ENCODE measurements at regions not wholly inside any gene's neighbourhood (a gene's known extent, or its start where the extent isn't known, plus 50 kb on each side); places are given as distances from the start of the nearest gene placed in this dataset.

GRCh38 chr5:89580976-89581375 lies 698.0 kb upstream of the MEF2C start:
- DNase-seq (no peak), ATAC-seq (ENCODE audit: low FRiP score) (no peak)
- Histone ChIP-seq H3K4me3 (ENCODE audit: low read length in 2 of 2) (no peak overlapping the region), H3K27me3 (ENCODE audit: control insufficient read depth in 1 of 2, insufficient read depth in 2 of 2, low read length in 1 of 2) (no peaks in the 10 kb centered on the region), H3K4me1 (ENCODE audit: control insufficient read depth in 1 of 2, insufficient read depth in 2 of 2, low read length in 2 of 2) (peaks cover 0 to 4% of the 10 kb centered on the region in 2 donors), H3K36me3 (ENCODE audit: control insufficient read depth in 1 of 2, insufficient read depth in 2 of 2, low read length in 1 of 2) (no peaks in the 10 kb centered on the region), H3K27ac (ENCODE audit: low read depth in 1 of 2, low read length in 2 of 2) (no peak overlapping the region), H3K9me3 (ENCODE audit: control insufficient read depth, low read length) (no peaks in the 10 kb centered on the region)
- WGBS, 2 donors, result 93 to 98% methylated on average over 2 of the region's 2 CpGs
- intact Hi-C loops (cut with DNase I), result no loop called here

- no peaks in the 10 kb centered on the region for H3K27me3 ChIP-seq (ENCODE audit: control insufficient read depth in 1 of 2, insufficient read depth in 2 of 2, low read length in 1 of 2)
- H3K27ac ChIP-seq (ENCODE audit: low read depth in 1 of 2, low read length in 2 of 2), result no peak overlapping the region
- DNase-seq (no peak), ATAC-seq (ENCODE audit: low FRiP score) (no peak)
- no peaks in the 10 kb centered on the region for H3K36me3 ChIP-seq (ENCODE audit: control insufficient read depth in 1 of 2, insufficient read depth in 2 of 2, low read length in 1 of 2)
- intact Hi-C loops (cut with DNase I), result no loop called here
- H3K4me3 ChIP-seq (ENCODE audit: low read length in 2 of 2), result no peak overlapping the region
- H3K4me1 ChIP-seq (ENCODE audit: control insufficient read depth in 1 of 2, insufficient read depth in 2 of 2, low read length in 2 of 2), result no peaks in the 10 kb centered on the region
- H3K9me3 ChIP-seq (ENCODE audit: control insufficient read depth, low read length), result no peaks in the 10 kb centered on the region
Observed at GRCh38 chr5:89575319-89575718, 692.3 kb upstream of the MEF2C start.

GRCh38 chr5:89573345-89573744 lies 690.4 kb upstream of the MEF2C start:
- no peaks in the 10 kb centered on the region for H3K9me3 ChIP-seq (ENCODE audit: control insufficient read depth, low read length)
- 97% methylated on average over 4 of the region's 4 CpGs for WGBS, 2 donors
- H3K4me1 ChIP-seq (ENCODE audit: control insufficient read depth in 1 of 2, insufficient read depth in 2 of 2, low read length in 2 of 2), result no peaks in the 10 kb centered on the region
- H3K4me3 ChIP-seq (ENCODE audit: low read length in 2 of 2), result no peak overlapping the region
- no peaks in the 10 kb centered on the region for H3K27me3 ChIP-seq (ENCODE audit: control insufficient read depth in 1 of 2, insufficient read depth in 2 of 2, low read length in 1 of 2)
- intact Hi-C loops (cut with DNase I), result no loop called here
- DNase-seq (no peak), ATAC-seq (ENCODE audit: low FRiP score) (no peak)
- no peaks in the 10 kb centered on the region for H3K36me3 ChIP-seq (ENCODE audit: control insufficient read depth in 1 of 2, insufficient read depth in 2 of 2, low read length in 1 of 2)
- no peak overlapping the region for H3K27ac ChIP-seq (ENCODE audit: low read depth in 1 of 2, low read length in 2 of 2)

- intact Hi-C loops (cut with DNase I), result no loop called here
- Histone ChIP-seq H3K27me3 (ENCODE audit: control insufficient read depth in 1 of 2, insufficient read depth in 2 of 2, low read length in 1 of 2) (no peaks in the 10 kb centered on the region), H3K9me3 (ENCODE audit: control insufficient read depth, low read length) (no peaks in the 10 kb centered on the region), H3K36me3 (ENCODE audit: control insufficient read depth in 1 of 2, insufficient read depth in 2 of 2, low read length in 1 of 2) (no peaks in the 10 kb centered on the region), H3K4me3 (ENCODE audit: low read length in 2 of 2) (no peak overlapping the region), H3K4me1 (ENCODE audit: control insufficient read depth in 1 of 2, insufficient read depth in 2 of 2, low read length in 2 of 2) (no peaks in the 10 kb centered on the region), H3K27ac (ENCODE audit: low read depth in 1 of 2, low read length in 2 of 2) (no peak overlapping the region)
- DNase-seq (no peak), ATAC-seq (ENCODE audit: low FRiP score) (no peak)
- WGBS, 2 donors, result 44 to 58% methylated on average over 2 of the region's 2 CpGs
Observed at GRCh38 chr5:89572696-89573095, 689.7 kb upstream of the MEF2C start.

- Histone ChIP-seq H3K4me3 (ENCODE audit: low read length in 2 of 2) (no peak overlapping the region), H3K27ac (ENCODE audit: low read depth in 1 of 2, low read length in 2 of 2) (no peak overlapping the region), H3K27me3 (ENCODE audit: control insufficient read depth in 1 of 2, insufficient read depth in 2 of 2, low read length in 1 of 2) (no peaks in the 10 kb centered on the region), H3K4me1 (ENCODE audit: control insufficient read depth in 1 of 2, insufficient read depth in 2 of 2, low read length in 2 of 2) (no peaks in the 10 kb centered on the region), H3K9me3 (ENCODE audit: control insufficient read depth, low read length) (no peaks in the 10 kb centered on the region), H3K36me3 (ENCODE audit: control insufficient read depth in 1 of 2, insufficient read depth in 2 of 2, low read length in 1 of 2) (no peaks in the 10 kb centered on the region)
- intact Hi-C loops (cut with DNase I), result no loop called here
- WGBS, 2 donors, result 90 to 95% methylated on average over 2 of the region's 2 CpGs
- ATAC-seq (ENCODE audit: low FRiP score) (no peak), DNase-seq (no peak)
Observed at GRCh38 chr5:89570557-89570956, 687.6 kb upstream of the MEF2C start.

- H3K27me3 ChIP-seq (ENCODE audit: control insufficient read depth in 1 of 2, insufficient read depth in 2 of 2, low read length in 1 of 2), result no peaks in the 10 kb centered on the region
- intact Hi-C loops (cut with DNase I), result no loop called here
Observed at GRCh38 chr5:89566340-89566739, 683.4 kb upstream of the MEF2C start.

GRCh38 chr5:89560696-89561095 lies 677.7 kb upstream of the MEF2C start:
- H3K27ac ChIP-seq (ENCODE audit: low read depth in 1 of 2, low read length in 2 of 2), result no peak overlapping the region
- DNase-seq (no peak), ATAC-seq (ENCODE audit: low FRiP score) (no peak)
- no peaks in the 10 kb centered on the region for H3K9me3 ChIP-seq (ENCODE audit: control insufficient read depth, low read length)
- peaks cover 0 to 2% of the 10 kb centered on the region in 2 donors for H3K4me1 ChIP-seq (ENCODE audit: control insufficient read depth in 1 of 2, insufficient read depth in 2 of 2, low read length in 2 of 2)
- H3K4me3 ChIP-seq (ENCODE audit: low read length in 2 of 2), result no peak overlapping the region
- 87% methylated on average over 4 of the region's 4 CpGs for WGBS, 2 donors
- no peaks in the 10 kb centered on the region for H3K36me3 ChIP-seq (ENCODE audit: control insufficient read depth in 1 of 2, insufficient read depth in 2 of 2, low read length in 1 of 2)
- H3K27me3 ChIP-seq (ENCODE audit: control insufficient read depth in 1 of 2, insufficient read depth in 2 of 2, low read length in 1 of 2), result no peaks in the 10 kb centered on the region
- intact Hi-C loops (cut with DNase I), result no loop called here

More at GRCh38 chr5:89566340-89566739, 683.4 kb upstream of the MEF2C start:
- no peak overlapping the region for H3K4me3 ChIP-seq (ENCODE audit: low read length in 2 of 2)
- H3K9me3 ChIP-seq (ENCODE audit: control insufficient read depth, low read length), result no peaks in the 10 kb centered on the region
- H3K4me1 ChIP-seq (ENCODE audit: control insufficient read depth in 1 of 2, insufficient read depth in 2 of 2, low read length in 2 of 2), result peaks cover 0 to 2% of the 10 kb centered on the region in 2 donors
- no peaks in the 10 kb centered on the region for H3K36me3 ChIP-seq (ENCODE audit: control insufficient read depth in 1 of 2, insufficient read depth in 2 of 2, low read length in 1 of 2)
- WGBS, 2 donors, result 98 to 100% methylated on average over 1 of the region's 1 CpG
- H3K27ac ChIP-seq (ENCODE audit: low read depth in 1 of 2, low read length in 2 of 2), result no peak overlapping the region
- ATAC-seq (ENCODE audit: low FRiP score) (no peak), DNase-seq (no peak)

- Histone ChIP-seq H3K27me3 (ENCODE audit: control insufficient read depth in 1 of 2, insufficient read depth in 2 of 2, low read length in 1 of 2) (no peaks in the 10 kb centered on the region), H3K4me1 (ENCODE audit: control insufficient read depth in 1 of 2, insufficient read depth in 2 of 2, low read length in 2 of 2) (no peaks in the 10 kb centered on the region), H3K9me3 (ENCODE audit: control insufficient read depth, low read length) (peaks cover 2% of the 10 kb centered on the region), H3K36me3 (ENCODE audit: control insufficient read depth in 1 of 2, insufficient read depth in 2 of 2, low read length in 1 of 2) (no peaks in the 10 kb centered on the region), H3K4me3 (ENCODE audit: low read length in 2 of 2) (no peak overlapping the region), H3K27ac (ENCODE audit: low read depth in 1 of 2, low read length in 2 of 2) (no peak overlapping the region)
- ATAC-seq (ENCODE audit: low FRiP score), result no peak
- no peak for DNase-seq
- 77 to 85% methylated on average over 5 of the region's 5 CpGs for WGBS, 2 donors
- intact Hi-C loops (cut with DNase I), result no loop called here
Observed at GRCh38 chr5:89556215-89556913, 673.4 kb upstream of the MEF2C start.

GRCh38 chr5:89546657-89547056 lies 663.7 kb upstream of the MEF2C start:
- 91 to 100% methylated on average over 1 of the region's 1 CpG for WGBS, 2 donors
- peaks cover 1 to 8% of the 10 kb centered on the region in 2 donors for H3K4me1 ChIP-seq (ENCODE audit: control insufficient read depth in 1 of 2, insufficient read depth in 2 of 2, low read length in 2 of 2)
- no peak overlapping the region for H3K4me3 ChIP-seq (ENCODE audit: low read length in 2 of 2)
- no peaks in the 10 kb centered on the region for H3K9me3 ChIP-seq (ENCODE audit: control insufficient read depth, low read length)
- DNase-seq (no peak), ATAC-seq (ENCODE audit: low FRiP score) (no peak)
- intact Hi-C loops (cut with DNase I), result no loop called here
- H3K27ac ChIP-seq (ENCODE audit: low read depth in 1 of 2, low read length in 2 of 2), result no peak overlapping the region
- no peaks in the 10 kb centered on the region for H3K27me3 ChIP-seq (ENCODE audit: control insufficient read depth in 1 of 2, insufficient read depth in 2 of 2, low read length in 1 of 2)
- no peaks in the 10 kb centered on the region for H3K36me3 ChIP-seq (ENCODE audit: control insufficient read depth in 1 of 2, insufficient read depth in 2 of 2, low read length in 1 of 2)
